CD8-positive, alpha-beta memory T cell (primary cell): ENCODE measurements at regions not wholly inside any gene's neighbourhood (a gene's known extent, or its start where the extent isn't known, plus 50 kb on each side); places are given as distances from the start of the nearest gene placed in this dataset.

Experiments
- CTCF ChIA-PET: fragments of 350-600 bp; sonication (Branson Sonifier 250); formaldehyde crosslinking; loops from one replicate; lab custom pipeline; 2021; ENCODE audit warnings: antibody characterized with exemption; lab: Charles Lee
- POLR2A ChIA-PET: fragments of 350-600 bp; sonication (Branson Sonifier 250); formaldehyde crosslinking; loops from one replicate; lab custom pipeline; 2021; ENCODE audit warnings: antibody characterized with exemption; lab: Charles Lee
- DNase-seq, 5 donors: peaks; one replicate each; pipeline versions ENCODE4 v3.0.0 to v3.0.0-alpha.2; 2020 to 2022; ENCODE audit warnings: mixed read lengths in 1 of 5
- H3K27ac ChIP-seq: one replicate; pipeline ENCODE4 v1.7.0; 2013; ENCODE audit warnings: low read depth, mild to moderate bottlenecking, low read length, moderate library complexity
- H3K27me3 ChIP-seq: 2 replicates; pipeline ENCODE4 v1.7.0; 2013; ENCODE audit warnings: low read length, mild to moderate bottlenecking; ENCODE audit not compliant: insufficient read depth, poor library complexity, severe bottlenecking
- H3K36me3 ChIP-seq: 2 replicates; pipeline ENCODE4 v1.7.0; 2013; ENCODE audit warnings: mild to moderate bottlenecking, low read length, moderate library complexity; ENCODE audit not compliant: insufficient read depth
- H3K4me1 ChIP-seq: 2 replicates; pipeline ENCODE4 v1.7.0; 2013; ENCODE audit warnings: mild to moderate bottlenecking, low read length, moderate library complexity; ENCODE audit not compliant: insufficient read depth
- H3K4me3 ChIP-seq: 2 replicates; pipeline ENCODE4 v1.7.0; 2013; ENCODE audit warnings: mild to moderate bottlenecking, low read length
- H3K9me3 ChIP-seq: 2 replicates; pipeline ENCODE4 v1.7.0; 2013; ENCODE audit warnings: mild to moderate bottlenecking, low read length
- H3K27ac Mint-ChIP-seq, 8 donors: one replicate each; pipeline ENCODE4 v1.8.0; 2020 to 2021; ENCODE audit warnings: mixed read lengths in 8 of 8, mild to moderate bottlenecking in 6 of 8, inconsistent platforms in 3 of 8, moderate library complexity in 3 of 8
- H3K27me3 Mint-ChIP-seq, 2 donors: one replicate each; pipeline ENCODE4 v1.8.0; 2020 to 2021; ENCODE audit warnings: mixed read lengths in 2 of 2, mild to moderate bottlenecking in 1 of 2, moderate library complexity in 1 of 2
- H3K36me3 Mint-ChIP-seq, 3 donors: one replicate each; pipeline ENCODE4 v1.8.0; 2020 to 2021; ENCODE audit warnings: mixed read lengths in 3 of 3, inconsistent platforms in 1 of 3, mild to moderate bottlenecking in 1 of 3
- H3K4me1 Mint-ChIP-seq, 3 donors: one replicate each; pipeline ENCODE4 v1.8.0; 2020 to 2021; ENCODE audit warnings: mixed read lengths in 3 of 3, inconsistent platforms in 1 of 3, mild to moderate bottlenecking in 1 of 3
- H3K4me3 Mint-ChIP-seq, 7 donors: one replicate each; pipeline ENCODE4 v1.8.0; 2020 to 2021; ENCODE audit warnings: mixed read lengths in 7 of 7, mild to moderate bottlenecking in 6 of 7, moderate library complexity in 4 of 7, inconsistent platforms in 2 of 7
- H3K9me3 Mint-ChIP-seq, 5 donors: one replicate each; pipeline ENCODE4 v1.8.0; 2020 to 2022; ENCODE audit warnings: mixed read lengths in 5 of 5, mild to moderate bottlenecking in 3 of 5, moderate library complexity in 2 of 5, inconsistent platforms in 1 of 5

DNA sequence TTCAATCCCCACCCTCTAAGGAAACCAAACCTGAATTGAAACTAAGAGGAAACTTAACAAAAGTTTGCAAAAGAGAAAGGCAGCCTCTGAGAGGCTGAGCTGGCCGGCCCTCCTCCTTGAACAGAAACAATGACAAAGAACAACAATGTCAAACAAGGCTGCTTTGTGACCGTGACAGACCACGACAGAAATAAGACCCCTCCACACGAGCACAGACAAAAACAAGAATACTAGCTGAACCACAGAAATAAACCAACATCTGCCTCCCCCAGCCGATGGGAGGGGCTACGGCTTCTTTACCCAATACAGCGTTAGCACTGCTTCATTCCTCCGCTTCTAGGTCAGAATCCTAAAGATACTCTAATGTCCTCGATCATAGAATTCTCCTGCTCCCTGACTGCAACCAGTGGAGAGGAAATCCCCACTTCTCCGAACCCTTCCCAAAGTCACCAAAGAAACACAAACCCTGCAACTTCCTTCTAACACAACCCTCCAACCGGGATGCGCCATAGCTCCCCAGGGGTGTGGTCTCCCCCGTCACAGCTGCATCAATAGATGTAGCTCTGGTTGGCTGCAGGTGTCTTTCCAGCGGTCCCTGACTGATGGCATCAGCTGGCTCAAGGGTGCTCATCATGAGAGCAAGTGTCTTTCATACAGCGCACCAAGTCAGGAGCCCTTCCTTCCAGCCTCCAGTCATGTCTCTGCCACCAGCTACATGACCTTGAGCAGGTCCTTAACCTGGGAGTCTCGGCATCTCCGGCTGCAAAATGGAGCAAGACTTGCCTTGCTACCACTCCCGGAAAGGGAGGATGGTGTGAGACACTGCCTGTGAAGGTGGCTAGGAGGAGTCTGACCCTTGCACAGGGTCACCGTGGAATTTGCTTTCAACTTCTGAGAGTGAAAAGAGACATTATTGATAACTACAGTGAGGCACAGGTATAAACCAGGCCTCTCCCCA, 198.6 kb downstream of the HAUS1 start:
- POLR2A ChIA-PET = no interaction called here
- Mint-ChIP-seq H3K36me3 (peaks cover 0 to 13% (median 3%) of the 10 kb centered on the region in 3 donors), H3K27me3 (peaks cover 13 to 19% of the 10 kb centered on the region in 2 donors), H3K9me3 (peaks cover 3 to 10% (median 6%) of the 10 kb centered on the region in 5 donors), H3K27ac (peak overlapping the region in 2 of 8 donors; percentile 2 to 80), H3K4me1 (peaks cover 5 to 7% (median 6%) of the 10 kb centered on the region in 3 donors), H3K4me3 (peak overlapping the region in 4 of 7 donors; percentile 30 to 59 (median 36))
- DNase-seq = no peak
- Histone ChIP-seq H3K36me3 (no peaks in the 10 kb centered on the region), H3K4me3 (no peak overlapping the region), H3K4me1 (no peaks in the 10 kb centered on the region), H3K27ac (no peak overlapping the region), H3K27me3 (no peaks in the 10 kb centered on the region), H3K9me3 (no peaks in the 10 kb centered on the region)
- CTCF ChIA-PET = no interaction called here

DNA sequence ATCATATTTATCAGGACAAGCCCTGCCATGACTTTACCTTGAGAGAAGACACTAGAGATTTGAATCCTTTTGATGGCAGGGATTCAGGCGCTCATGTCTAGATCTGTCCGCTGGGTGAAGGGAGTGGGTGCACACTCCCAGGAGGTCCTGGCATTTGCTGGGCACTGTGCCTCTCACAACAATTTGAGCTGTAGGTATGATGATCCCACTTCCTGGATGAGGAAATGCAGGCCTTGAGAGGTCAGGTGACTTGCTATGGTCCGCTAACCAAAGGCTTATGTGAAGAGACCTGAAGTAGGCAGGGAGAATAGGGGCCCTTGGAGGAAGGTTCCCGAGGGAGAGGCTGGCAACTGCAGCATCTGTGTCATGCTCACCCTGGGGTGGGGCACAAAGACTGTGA, 206.1 kb downstream of the HAUS1 start:
- Mint-ChIP-seq H3K27ac (no peak overlapping the region), H3K4me1 (peaks cover 0 to 5% (median 0%) of the 10 kb centered on the region in 3 donors), H3K27me3 (peaks cover 3 to 6% of the 10 kb centered on the region in 2 donors), H3K36me3 (peaks cover 0 to 9% (median 3%) of the 10 kb centered on the region in 3 donors), H3K9me3 (peaks cover 3 to 10% (median 6%) of the 10 kb centered on the region in 5 donors), H3K4me3 (no peak overlapping the region)
- POLR2A ChIA-PET = no interaction called here
- Histone ChIP-seq H3K27me3 (no peaks in the 10 kb centered on the region), H3K4me3 (no peak overlapping the region), H3K27ac (no peak overlapping the region), H3K36me3 (no peaks in the 10 kb centered on the region), H3K9me3 (no peaks in the 10 kb centered on the region), H3K4me1 (no peaks in the 10 kb centered on the region)
- CTCF ChIA-PET = no interaction called here
- DNase-seq = no peak

DNA sequence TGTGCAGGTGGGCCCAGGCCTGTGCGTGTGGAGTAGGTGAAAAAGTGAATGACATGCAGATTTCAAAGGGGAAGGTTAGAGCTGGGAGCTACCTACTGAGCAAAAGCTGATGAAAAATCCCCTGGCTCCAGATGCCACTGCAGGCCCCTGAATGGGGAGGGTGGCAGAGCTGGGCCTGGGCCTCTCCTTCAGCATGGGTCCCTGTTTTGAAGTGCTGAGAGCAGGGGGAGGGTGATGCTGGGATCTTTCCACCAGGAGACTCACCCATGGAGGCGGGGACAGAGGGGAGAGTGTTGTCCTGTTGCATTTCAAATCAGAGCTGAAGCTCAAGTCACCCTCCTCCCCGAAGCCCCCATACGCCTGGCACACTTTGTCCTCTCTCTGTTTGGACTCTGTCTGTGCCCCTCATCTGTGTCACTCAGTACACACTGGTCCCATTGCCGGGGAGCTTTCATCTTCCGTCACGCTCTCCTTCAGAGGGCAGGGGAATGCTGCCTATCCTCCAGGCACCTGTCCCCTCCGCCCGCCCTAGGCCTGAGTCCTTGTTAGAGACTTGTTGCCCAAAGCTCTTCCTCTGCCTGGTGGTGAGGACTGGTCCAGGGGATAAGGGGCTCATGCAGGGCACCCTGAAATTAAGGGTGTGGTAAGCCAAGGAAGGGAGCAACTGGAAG, 206.6 kb downstream of the HAUS1 start:
- Histone ChIP-seq H3K4me3 (no peak overlapping the region), H3K9me3 (no peaks in the 10 kb centered on the region), H3K27ac (no peak overlapping the region), H3K4me1 (no peaks in the 10 kb centered on the region), H3K36me3 (no peaks in the 10 kb centered on the region), H3K27me3 (no peaks in the 10 kb centered on the region)
- ChIA-PET CTCF (no interaction called here), POLR2A (no interaction called here)
- Mint-ChIP-seq H3K36me3 (peaks cover 0 to 9% (median 3%) of the 10 kb centered on the region in 3 donors), H3K27me3 (peaks cover 3 to 6% of the 10 kb centered on the region in 2 donors), H3K4me1 (peaks cover 0 to 5% (median 0%) of the 10 kb centered on the region in 3 donors), H3K9me3 (peaks cover 3 to 10% (median 6%) of the 10 kb centered on the region in 5 donors), H3K27ac (peak overlapping the region in 1 of 8 donors; percentile 55), H3K4me3 (no peak overlapping the region)
- no peak for DNase-seq

DNA sequence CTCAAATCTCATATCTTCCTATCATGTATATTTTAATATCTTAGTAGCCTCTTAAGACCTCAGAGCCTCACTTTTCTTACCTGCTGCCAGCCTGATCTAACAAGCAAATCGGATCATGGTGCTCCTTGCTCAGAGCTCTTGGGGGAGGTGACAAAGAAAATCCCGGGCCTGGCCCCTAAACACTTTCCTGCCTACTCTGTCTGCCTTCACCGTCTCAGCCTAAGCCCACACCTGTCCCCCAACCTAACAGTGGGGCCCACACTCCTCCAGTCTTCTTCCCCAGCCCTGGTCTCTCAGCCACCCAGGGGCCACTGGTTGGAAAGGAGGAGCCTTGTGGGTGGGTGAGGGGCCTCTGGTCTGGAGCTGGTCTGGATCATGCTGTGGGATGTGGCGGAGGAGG, 207.3 kb downstream of the HAUS1 start:
- DNase-seq = no peak
- ChIA-PET CTCF (no interaction called here), POLR2A (no interaction called here)
- no peak overlapping the region for H3K4me3 Mint-ChIP-seq
- H3K36me3 Mint-ChIP-seq = peaks cover 0 to 6% (median 0%) of the 10 kb centered on the region in 3 donors
- Histone ChIP-seq H3K4me3 (no peak overlapping the region), H3K27me3 (no peaks in the 10 kb centered on the region), H3K4me1 (no peaks in the 10 kb centered on the region), H3K9me3 (no peaks in the 10 kb centered on the region), H3K27ac (no peak overlapping the region), H3K36me3 (no peaks in the 10 kb centered on the region)
- H3K9me3 Mint-ChIP-seq = peaks cover 0 to 10% (median under 1%) of the 10 kb centered on the region in 5 donors
- peaks cover 3 to 6% of the 10 kb centered on the region in 2 donors for H3K27me3 Mint-ChIP-seq
- peaks cover 0 to 5% (median 0%) of the 10 kb centered on the region in 3 donors for H3K4me1 Mint-ChIP-seq
- no peak overlapping the region for H3K27ac Mint-ChIP-seq

DNA sequence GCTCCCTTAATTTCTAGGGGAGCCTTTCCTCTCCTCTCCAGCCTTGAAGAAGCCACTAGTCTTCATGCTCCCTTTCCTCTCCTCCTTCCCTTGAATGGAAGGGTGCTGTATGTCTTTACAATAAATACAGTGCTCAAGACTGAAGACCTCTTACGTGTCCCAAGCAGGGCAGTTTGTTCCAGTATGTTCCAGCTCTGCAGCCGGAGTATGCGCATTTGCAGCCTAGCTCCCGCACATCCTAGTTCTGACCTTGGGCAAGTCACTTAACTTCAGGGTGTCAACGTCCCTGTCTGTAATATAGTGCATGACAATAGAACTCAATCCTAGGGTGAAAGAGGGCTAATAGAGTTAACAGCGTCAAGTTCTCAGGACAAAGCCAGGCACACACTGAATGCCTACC, 208.0 kb downstream of the HAUS1 start:
- no peak overlapping the region for H3K27ac ChIP-seq
- H3K9me3 ChIP-seq = no peaks in the 10 kb centered on the region
- DNase-seq = no peak
- no peaks in the 10 kb centered on the region for H3K36me3 ChIP-seq
- ChIA-PET CTCF (no interaction called here), POLR2A (no interaction called here)
- no peak overlapping the region for H3K4me3 ChIP-seq
- Mint-ChIP-seq H3K9me3 (peaks cover 0 to 6% (median 0%) of the 10 kb centered on the region in 5 donors), H3K27ac (no peak overlapping the region), H3K4me3 (no peak overlapping the region), H3K27me3 (peaks cover 3 to 4% of the 10 kb centered on the region in 2 donors), H3K36me3 (peaks cover 0 to 5% (median 0%) of the 10 kb centered on the region in 3 donors), H3K4me1 (peaks cover 0 to 5% (median 0%) of the 10 kb centered on the region in 3 donors)
- H3K27me3 ChIP-seq = no peaks in the 10 kb centered on the region
- H3K4me1 ChIP-seq = no peaks in the 10 kb centered on the region

DNA sequence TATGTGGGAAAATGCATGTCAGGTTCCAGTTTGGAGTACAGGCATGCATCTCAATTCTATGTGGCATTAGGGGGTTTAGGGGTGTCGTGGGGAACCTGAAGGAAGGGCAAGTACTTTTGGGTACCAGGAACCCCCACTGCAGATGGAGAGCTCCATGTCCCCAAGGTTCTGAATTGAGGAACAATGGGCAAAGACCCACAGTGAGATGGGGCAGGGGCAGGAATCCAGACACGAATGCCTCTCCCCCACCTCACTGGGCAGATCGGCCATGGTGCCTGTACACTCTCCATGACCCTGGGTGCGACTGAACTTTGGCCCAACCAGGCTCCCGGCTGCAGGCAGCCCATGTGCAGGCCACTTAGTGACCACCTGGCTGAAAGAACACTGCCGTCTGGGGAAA, 209.3 kb downstream of the HAUS1 start:
- no peaks in the 10 kb centered on the region for H3K27me3 ChIP-seq
- Mint-ChIP-seq H3K27ac (no peak overlapping the region), H3K4me1 (peaks cover 0 to 5% (median 0%) of the 10 kb centered on the region in 3 donors), H3K4me3 (no peak overlapping the region), H3K9me3 (no peaks in the 10 kb centered on the region), H3K36me3 (no peaks in the 10 kb centered on the region), H3K27me3 (no peaks in the 10 kb centered on the region)
- DNase-seq = no peak
- no peak overlapping the region for H3K27ac ChIP-seq
- POLR2A ChIA-PET = no interaction called here
- H3K9me3 ChIP-seq = no peaks in the 10 kb centered on the region
- H3K4me1 ChIP-seq = no peaks in the 10 kb centered on the region
- H3K4me3 ChIP-seq = no peak overlapping the region
- no peaks in the 10 kb centered on the region for H3K36me3 ChIP-seq
- CTCF ChIA-PET = no interaction called here

DNA sequence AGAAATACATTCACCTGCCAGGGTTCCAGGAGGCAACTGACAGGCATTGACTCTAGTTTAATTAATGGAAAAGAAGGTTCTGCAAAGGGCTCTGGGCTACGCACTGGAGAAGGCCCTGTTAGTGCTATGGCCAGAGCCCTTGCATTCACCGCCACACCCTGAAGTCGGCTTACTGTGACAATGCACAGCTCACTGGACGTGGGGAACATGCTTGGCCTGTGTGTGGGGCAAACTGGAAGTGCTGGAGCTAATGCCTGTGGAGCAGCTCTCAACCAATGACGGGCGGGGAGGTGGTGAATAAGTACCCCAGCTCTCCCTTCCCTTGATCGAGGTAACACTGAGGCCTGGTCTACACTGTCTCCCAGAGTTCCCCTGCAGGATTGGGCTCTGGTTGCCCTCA, 209.8 kb downstream of the HAUS1 start:
- Histone ChIP-seq H3K36me3 (no peaks in the 10 kb centered on the region), H3K9me3 (no peaks in the 10 kb centered on the region), H3K27me3 (no peaks in the 10 kb centered on the region), H3K4me1 (no peaks in the 10 kb centered on the region), H3K4me3 (no peak overlapping the region), H3K27ac (no peak overlapping the region)
- Mint-ChIP-seq H3K4me3 (no peak overlapping the region), H3K9me3 (no peaks in the 10 kb centered on the region), H3K27me3 (no peaks in the 10 kb centered on the region), H3K27ac (no peak overlapping the region), H3K36me3 (peaks cover 0 to 1% (median 0%) of the 10 kb centered on the region in 3 donors), H3K4me1 (peaks cover 0 to 5% (median 0%) of the 10 kb centered on the region in 3 donors)
- CTCF ChIA-PET = interaction anchor here (1.4 kb wide), 1 partner anchor 140 kb away, joined by 4 read pairs; a partner anchor contains a TSS
- POLR2A ChIA-PET = no interaction called here
- no peak for DNase-seq

DNA sequence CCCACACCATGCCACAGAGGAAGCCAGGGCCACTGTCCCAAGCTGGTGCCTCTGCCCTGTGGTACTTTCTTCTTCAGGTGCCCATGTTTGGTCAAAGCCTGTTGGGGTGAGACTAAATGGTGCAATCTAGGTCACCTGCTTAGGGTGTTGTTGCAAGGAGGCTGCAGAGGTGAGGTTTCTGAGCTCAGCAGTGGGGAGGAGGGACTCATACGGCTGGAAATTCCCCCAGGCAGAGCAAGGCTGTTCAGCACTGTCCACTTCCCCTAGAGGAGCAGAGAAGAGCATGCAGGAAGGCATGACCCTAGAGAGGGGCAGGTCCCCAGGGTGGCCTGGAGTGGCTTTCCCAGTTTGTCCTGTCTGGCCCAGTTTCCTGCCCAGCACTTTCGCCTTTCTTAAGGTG, 211.0 kb downstream of the HAUS1 start:
- Histone ChIP-seq H3K27ac (no peak overlapping the region), H3K27me3 (no peaks in the 10 kb centered on the region), H3K4me3 (no peak overlapping the region), H3K36me3 (no peaks in the 10 kb centered on the region), H3K9me3 (no peaks in the 10 kb centered on the region), H3K4me1 (no peaks in the 10 kb centered on the region)
- H3K27ac Mint-ChIP-seq = peak overlapping the region in 5 of 8 donors; percentile 30 to 59 (median 42)
- ChIA-PET CTCF (interaction anchor here (1.4 kb wide), 1 partner anchor 141 kb away, joined by 4 read pairs; a partner anchor contains a TSS), POLR2A (no interaction called here)
- peak in 2 of 5 donors; percentile 4 to 6 for DNase-seq
- H3K4me3 Mint-ChIP-seq = peak overlapping the region in 2 of 7 donors; percentile 17 to 30
- no peaks in the 10 kb centered on the region for H3K27me3 Mint-ChIP-seq
- H3K36me3 Mint-ChIP-seq = peaks cover 0 to 2% (median 0%) of the 10 kb centered on the region in 3 donors
- no peaks in the 10 kb centered on the region for H3K9me3 Mint-ChIP-seq
- H3K4me1 Mint-ChIP-seq = peaks cover 0 to 5% (median 0%) of the 10 kb centered on the region in 3 donors
